ENCODE measurements at regions not wholly inside any gene's neighbourhood (a gene's known extent, or its start where the extent isn't known, plus 50 kb on each side); places are given as distances from the start of the nearest gene placed in this dataset.

- no peak for TF ChIP-seq NR2C2 (CRISPR knock-in tag; IDR thresholded peaks at IDR 0.05)
- TF ChIP-seq USF1 (CRISPR knock-in tag; IDR thresholded peaks at IDR 0.05): no peak
- TF ChIP-seq ZNF671 (CRISPR knock-in tag; IDR thresholded peaks at IDR 0.05): no peak
- no peak for TF ChIP-seq CTCF (IDR thresholded peaks at IDR 0.05)
- no peak for TF ChIP-seq SP1 (CRISPR knock-in tag; conservative IDR thresholded peaks at IDR 0.05)
- TF ChIP-seq SMAD3 (CRISPR knock-in tag; IDR thresholded peaks at IDR 0.05; ENCODE audit: borderline replicate concordance): no peak
- TF ChIP-seq KAT7 (CRISPR knock-in tag; IDR thresholded peaks at IDR 0.05; ENCODE audit: borderline replicate concordance): no peak
Measured at GRCh38 chr1:117783606-117784396, 145.6 kb downstream of the GDAP2 start.

All from WTC11 (cell line).